Heart left ventricle (tissue), 16 donors: ENCODE measurements at regions not wholly inside any gene's neighbourhood (a gene's known extent, or its start where the extent isn't known, plus 50 kb on each side); places are given as distances from the start of the nearest gene placed in this dataset.
"Not testable (repeated sequence)": the region's sequence is repeated elsewhere in the genome, so short reads cannot be mapped to it uniquely, and the experiment has no call there.

Source experiments
- ATAC-seq, 4 donors: fragments of 200-7000 bp; cut with Tn5 transposase; one replicate each; pipeline ENCODE4 v1.9.1; 2020 to 2022; ENCODE audit warnings: moderate library complexity in 4 of 4, mild to moderate bottlenecking in 3 of 4, moderate number of reproducible peaks in 1 of 4
- DNase-seq, 5 donors: peaks; one replicate each; pipeline ENCODE4 v3.0.0-alpha.2; 2020
- H3K27ac ChIP-seq, 12 donors: fragments of 200-600 bp; sonication (generic) in 4 of 12; one replicate each; pipeline versions ENCODE4 v1.5.0 to v1.8.0; 2016 to 2022; ENCODE audit warnings: mild to moderate bottlenecking in 2 of 12
- H3K27me3 ChIP-seq, 9 donors: fragments of 200-600 bp; sonication (generic) in 2 of 9; one replicate each; pipeline versions ENCODE4 v1.5.1 to v1.8.0; 2016 to 2022; ENCODE audit warnings: mild to moderate bottlenecking in 3 of 9
- H3K36me3 ChIP-seq, 9 donors: fragments of 200-600 bp; sonication (generic) in 2 of 9; one replicate each; pipeline versions ENCODE4 v1.5.0 to v1.8.0; 2018 to 2022; ENCODE audit warnings: mild to moderate bottlenecking in 2 of 9
- H3K4me1 ChIP-seq, 12 donors: fragments of 200-600 bp; sonication (generic) in 4 of 12; one replicate each; pipeline versions ENCODE4 v1.5.0 to v1.8.0; 2016 to 2022; ENCODE audit warnings: mild to moderate bottlenecking in 3 of 12
- H3K4me3 ChIP-seq, 12 donors: fragments of 200-600 bp; sonication (generic) in 4 of 12; one replicate each; pipeline versions ENCODE4 v1.5.0 to v1.8.0; 2017 to 2022; ENCODE audit warnings: mild to moderate bottlenecking in 9 of 12, moderate library complexity in 4 of 12
- H3K9me3 ChIP-seq, 12 donors: fragments of 200-600 bp; sonication (generic) in 4 of 12; one replicate each; pipeline versions ENCODE4 v1.5.0 to v1.8.0; 2016 to 2022; ENCODE audit warnings: mild to moderate bottlenecking in 1 of 12
- CTCF ChIP-seq, 12 donors: fragments of 200-600 bp; sonication (generic) in 4 of 12; IDR thresholded peaks; one replicate each; pipeline versions ENCODE4 v1.5.0 to v1.8.0; 2018 to 2022; ENCODE audit warnings: antibody characterized with exemption in 12 of 12, mild to moderate bottlenecking in 5 of 12
- POLR2A ChIP-seq, 2 donors: fragments of 450-650 bp; IDR thresholded peaks; one replicate each; pipeline ENCODE4 v1.6.1; 2017; ENCODE audit warnings: antibody characterized with exemption in 2 of 2, mild to moderate bottlenecking in 2 of 2, moderate library complexity in 2 of 2
- WGBS, 4 donors: extraction: QIAGEN DNeasy Blood & Tissue Kit in 2 of 4; methylation state at CpG; one replicate each; pipeline versions ENCODE4 v1.1.5 to v1.1.7; 2013 to 2018; 5-methylcytosine and 5-hydroxymethylcytosine counted together
- intact Hi-C, 10 donors: fragments of 100-400 bp; cut with DNase I; formaldehyde crosslinking; loops; one replicate each; pipeline versions ENCODE4 v1.11.1 to v1.14.2; 2022
- donor health status: ischemic (EF 13 %, LVEDD 7.1; RV severe dilation, severe dysfunction).
- donor health status: healthy with polysubstance abuse.
- donor health status: DM: no; HTN: yes; CAD: no.
- donor health status: DM: no; HTN: no; CAD: no.
- donor health status: ischemic (EF 25% LVEDD 6.9; RV normal size, moderate dysfunction).
- donor health status: ischemic (EF 25% LVEDD 5.7; RV mildly dilated, moderate dysfunction).
- donor health status: healthy.
- donor health status: DM: yes; HTN: yes; CAD: no.
- donor health status: ischemic (EF 35%, LVEDD 5.7; RV mildly dilated, moderate dysfunction).
- donor health status: nonischemic (EF 11% LVEDD 7.7; RV severe dilation, severe dysfunction).
- donor health status: DM: yes; HTN: yes; CAD: no.
- donor health status: PGD.
- donor health status: ischemic (EF 29% LVEDD 5.4; RV normal size, mild dysfunction).
- donor health status: nonischemic (EF 23%, LVEDD 6.1; RV moderate dilation, normal function).

- intact Hi-C loops: no loop called here
- WGBS, 4 donors: 84 to 88% (median 85%) methylated on average over 7 of the region's 7 CpGs
Measured at GRCh38 chr4:186982160-186982559, 258.5 kb upstream of the FAT1 start.

GRCh38 chr4:186984105-186984644 lies 260.5 kb upstream of the FAT1 start:
- Histone ChIP-seq H3K9me3 (no peaks in the 10 kb centered on the region), H3K4me1 (peaks cover 0 to 4% (median 0%) of the 10 kb centered on the region in 12 donors), H3K36me3 (no peaks in the 10 kb centered on the region), H3K27me3 (no peaks in the 10 kb centered on the region), H3K27ac (no peak overlapping the region), H3K4me3 (no peak overlapping the region)
- TF ChIP-seq POLR2A (IDR thresholded peaks at IDR 0.05) (no peak), CTCF (IDR thresholded peaks at IDR 0.05) (no peak)
- no peak for DNase-seq
- ATAC-seq: no peak
- 71 to 82% (median 78%) methylated on average over 7 of the region's 7 CpGs for WGBS, 4 donors
- intact Hi-C loops: no loop called here

More at GRCh38 chr4:186982160-186982559, 258.5 kb upstream of the FAT1 start:
- H3K27me3 ChIP-seq: no peaks in the 10 kb centered on the region
- TF ChIP-seq POLR2A (IDR thresholded peaks at IDR 0.05) (no peak), CTCF (IDR thresholded peaks at IDR 0.05) (no peak)
- no peak overlapping the region for H3K4me3 ChIP-seq
- peaks cover 0 to 4% (median 0%) of the 10 kb centered on the region in 12 donors for H3K4me1 ChIP-seq
- no peak for ATAC-seq
- no peaks in the 10 kb centered on the region for H3K36me3 ChIP-seq
- H3K9me3 ChIP-seq: no peaks in the 10 kb centered on the region
- DNase-seq: no peak
- no peak overlapping the region for H3K27ac ChIP-seq

- WGBS, 4 donors: 49 to 55% (median 51%) methylated on average over 3 of the region's 3 CpGs
Measured at GRCh38 chr4:186999686-187000085, 276.0 kb upstream of the FAT1 start.

GRCh38 chr4:187000281-187000680 lies 276.6 kb upstream of the FAT1 start:
- intact Hi-C loops: no loop called here
- Histone ChIP-seq H3K36me3 (no peaks in the 10 kb centered on the region), H3K27me3 (no peaks in the 10 kb centered on the region), H3K4me3 (no peak overlapping the region), H3K9me3 (no peaks in the 10 kb centered on the region), H3K27ac (no peak overlapping the region), H3K4me1 (no peaks in the 10 kb centered on the region)
- TF ChIP-seq POLR2A (IDR thresholded peaks at IDR 0.05) (no peak), CTCF (IDR thresholded peaks at IDR 0.05) (no peak)
- DNase-seq: no peak
- no peak for ATAC-seq
- WGBS, 4 donors: 37 to 41% (median 38%) methylated on average over 2 of the region's 2 CpGs

More at GRCh38 chr4:186999686-187000085, 276.0 kb upstream of the FAT1 start:
- no peaks in the 10 kb centered on the region for H3K4me1 ChIP-seq
- DNase-seq (no peak), ATAC-seq (no peak)
- intact Hi-C loops: no loop called here
- H3K9me3 ChIP-seq: no peaks in the 10 kb centered on the region
- H3K27ac ChIP-seq: no peak overlapping the region
- H3K27me3 ChIP-seq: no peaks in the 10 kb centered on the region
- H3K4me3 ChIP-seq: no peak overlapping the region
- no peak for TF ChIP-seq POLR2A (IDR thresholded peaks at IDR 0.05)
- TF ChIP-seq CTCF (IDR thresholded peaks at IDR 0.05): no peak
- H3K36me3 ChIP-seq: no peaks in the 10 kb centered on the region

GRCh38 chr4:187002133-187002532 lies 278.5 kb upstream of the FAT1 start:
- H3K4me1 ChIP-seq, H3K27ac ChIP-seq, H3K9me3 ChIP-seq, ATAC-seq, H3K4me3 ChIP-seq, H3K36me3 ChIP-seq, intact Hi-C loops, H3K27me3 ChIP-seq, DNase-seq: not testable (repeated sequence)
- WGBS, 4 donors: 85 to 95% (median 87%) methylated on average over 6 of the region's 6 CpGs
